Activated CD8-positive, alpha-beta memory T cell treated with anti-CD3 and anti-CD28 coated beads, Interleukin-2, amount 50 U/mL, for 4 hours (primary cell): ENCODE measurements at regions not wholly inside any gene's neighbourhood (a gene's known extent, or its start where the extent isn't known, plus 50 kb on each side); places are given as distances from the start of the nearest gene placed in this dataset.

ENCODE experiments used
- DNase-seq: peaks from one replicate; pipeline ENCODE4 v3.0.0-alpha.2; 2020

- DNase-seq, result no peak
Observed at GRCh38 chr13:39981056-39981455, 325.6 kb downstream of the COG6 start.

GRCh38 chr13:39982745-39983144, 327.3 kb downstream of the COG6 start:
- DNase-seq, result no peak

GRCh38 chr13:39985071-39985470, 329.6 kb downstream of the COG6 start:
- no peak for DNase-seq

GRCh38 chr13:39988351-39988750, 332.9 kb downstream of the COG6 start:
- no peak for DNase-seq

GRCh38 chr13:39998166-39998565, 342.7 kb downstream of the COG6 start:
- DNase-seq, result no peak

GRCh38 chr13:40002016-40002415, 346.6 kb downstream of the COG6 start:
- no peak for DNase-seq

GRCh38 chr13:40013554-40013953, 358.1 kb downstream of the COG6 start:
- no peak for DNase-seq

GRCh38 chr13:40016953-40017660, 361.6 kb downstream of the COG6 start:
- no peak for DNase-seq

- no peak for DNase-seq
Observed at GRCh38 chr13:40017662-40018262, 362.3 kb downstream of the COG6 start.

- DNase-seq, result no peak
Observed at GRCh38 chr13:40023595-40024203, 368.2 kb downstream of the COG6 start.

GRCh38 chr13:40024204-40024966, 368.9 kb downstream of the COG6 start:
- no peak for DNase-seq

- DNase-seq, result no peak
Observed at GRCh38 chr13:40024967-40025714, 369.7 kb downstream of the COG6 start.

- DNase-seq, result peak; percentile 43
Observed at GRCh38 chr13:40026174-40026585, 370.7 kb downstream of the COG6 start.

- peak; percentile 39 for DNase-seq
Observed at GRCh38 chr13:40026741-40027140, 371.3 kb downstream of the COG6 start.

- DNase-seq, result no peak
Observed at GRCh38 chr13:40028446-40028845, 373.0 kb downstream of the COG6 start.

GRCh38 chr13:40031031-40031430, 375.6 kb downstream of the COG6 start:
- DNase-seq, result no peak

- DNase-seq, result no peak
Observed at GRCh38 chr13:40039061-40039460, 383.6 kb downstream of the COG6 start.

GRCh38 chr13:40042991-40043390, 387.5 kb downstream of the COG6 start:
- no peak for DNase-seq

GRCh38 chr13:40043764-40044163, 388.3 kb downstream of the COG6 start:
- DNase-seq, result no peak

GRCh38 chr13:40047322-40047771, 391.9 kb downstream of the COG6 start:
- DNase-seq, result no peak

GRCh38 chr13:40048551-40048950, 393.1 kb downstream of the COG6 start:
- DNase-seq, result no peak

- DNase-seq, result no peak
Observed at GRCh38 chr13:40052954-40053353, 397.5 kb downstream of the COG6 start.

GRCh38 chr13:40053401-40053800, 397.9 kb downstream of the COG6 start:
- DNase-seq, result no peak
